Gastroesophageal sphincter (tissue), 4 donors: ENCODE measurements at regions not wholly inside any gene's neighbourhood (a gene's known extent, or its start where the extent isn't known, plus 50 kb on each side); places are given as distances from the start of the nearest gene placed in this dataset.

Experiments
- ATAC-seq: fragments of 150-250 bp; one replicate; pipeline ENCODE4 v1.9.1; 2016; ENCODE audit warnings: mild to moderate bottlenecking, moderate library complexity
- H3K27ac ChIP-seq, 4 donors: fragments of 200-600 bp; sonication (generic) in 3 of 4; 1 replicate in 3 of 4; 2 replicates in 1 of 4; pipeline ENCODE4 v1.5.1; 2016 to 2019
- H3K27me3 ChIP-seq: fragments of 200-600 bp; sonication (generic); one replicate; pipeline ENCODE4 v1.5.1; 2019
- H3K36me3 ChIP-seq, 2 donors: fragments of 200-600 bp; sonication (generic); one replicate each; pipeline ENCODE4 v1.5.1; 2019; ENCODE audit warnings: control low read depth in 1 of 2
- H3K4me1 ChIP-seq, 3 donors: fragments of 200-600 bp; sonication (generic); 1 replicate in 2 of 3; 2 replicates in 1 of 3; pipeline ENCODE4 v1.5.1; 2016 to 2019; ENCODE audit warnings: control low read depth in 2 of 3
- H3K4me3 ChIP-seq, 2 donors: fragments of 200-600 bp; sonication (generic); one replicate each; pipeline ENCODE4 v1.5.1; 2019; ENCODE audit warnings: mild to moderate bottlenecking in 1 of 2, moderate library complexity in 1 of 2
- H3K9me3 ChIP-seq, 3 donors: fragments of 200-600 bp; sonication (generic); one replicate each; pipeline ENCODE4 v1.5.1; 2017 to 2019; ENCODE audit warnings: control low read depth in 2 of 3
- EP300 ChIP-seq: sonication (generic); formaldehyde crosslinking; IDR thresholded peaks from one replicate; pipeline ENCODE4 v1.6.1; 2017; ENCODE audit warnings: antibody characterized with exemption, mild to moderate bottlenecking
- POLR2A ChIP-seq, 2 donors: fragments of 450-650 bp; IDR thresholded peaks; one replicate each; pipeline ENCODE4 v1.6.1; 2017; ENCODE audit warnings: antibody characterized with exemption in 2 of 2, mild to moderate bottlenecking in 2 of 2, moderate library complexity in 1 of 2
- POLR2AphosphoS5 ChIP-seq: sonication (generic); formaldehyde crosslinking; IDR thresholded peaks from one replicate; pipeline ENCODE4 v1.6.1; 2017; ENCODE audit warnings: antibody characterized with exemption
- WGBS, 2 donors: methylation state at CpG; one replicate each; pipeline ENCODE4 v1.1.5; 2018; ENCODE audit warnings: low coverage in 1 of 2; 5-methylcytosine and 5-hydroxymethylcytosine counted together
- TF ChIP-seq, protein P1 (sequence below), 4 experiments: fragments of 200-600 bp in 2 of 4; fragments of 450-650 bp in 2 of 4; sonication (generic) in 1 of 4; IDR thresholded peaks; one replicate each; pipeline ENCODE4 v1.5.1; 2017 to 2019; ENCODE audit warnings: antibody characterized with exemption in 4 of 4, mild to moderate bottlenecking in 2 of 4, moderate library complexity in 2 of 4

DNA sequence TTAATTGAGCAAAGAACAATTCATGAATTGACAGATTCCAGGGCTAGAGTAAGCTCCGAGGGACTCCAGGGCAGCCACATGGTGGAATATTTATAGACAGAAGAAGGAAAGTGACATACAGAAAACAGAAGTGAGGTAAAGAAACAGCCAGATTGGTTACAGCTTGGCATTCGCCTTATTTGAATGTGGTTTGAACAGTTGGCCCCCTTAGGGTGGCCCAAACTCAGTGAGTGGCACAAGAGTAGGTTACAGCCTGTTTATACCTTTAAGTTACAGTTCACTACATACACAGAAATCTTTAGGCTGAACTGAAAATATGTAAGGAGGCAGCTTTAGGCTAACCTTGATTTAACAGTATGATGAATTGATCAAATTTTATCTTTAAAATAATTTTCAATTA, 174.5 kb upstream of the CNOT2 start:
- no peak for ATAC-seq
- no peak for TF ChIP-seq POLR2A (IDR thresholded peaks at IDR 0.05)
- no peak for TF ChIP-seq POLR2AphosphoS5
- TF ChIP-seq, protein P1, sequence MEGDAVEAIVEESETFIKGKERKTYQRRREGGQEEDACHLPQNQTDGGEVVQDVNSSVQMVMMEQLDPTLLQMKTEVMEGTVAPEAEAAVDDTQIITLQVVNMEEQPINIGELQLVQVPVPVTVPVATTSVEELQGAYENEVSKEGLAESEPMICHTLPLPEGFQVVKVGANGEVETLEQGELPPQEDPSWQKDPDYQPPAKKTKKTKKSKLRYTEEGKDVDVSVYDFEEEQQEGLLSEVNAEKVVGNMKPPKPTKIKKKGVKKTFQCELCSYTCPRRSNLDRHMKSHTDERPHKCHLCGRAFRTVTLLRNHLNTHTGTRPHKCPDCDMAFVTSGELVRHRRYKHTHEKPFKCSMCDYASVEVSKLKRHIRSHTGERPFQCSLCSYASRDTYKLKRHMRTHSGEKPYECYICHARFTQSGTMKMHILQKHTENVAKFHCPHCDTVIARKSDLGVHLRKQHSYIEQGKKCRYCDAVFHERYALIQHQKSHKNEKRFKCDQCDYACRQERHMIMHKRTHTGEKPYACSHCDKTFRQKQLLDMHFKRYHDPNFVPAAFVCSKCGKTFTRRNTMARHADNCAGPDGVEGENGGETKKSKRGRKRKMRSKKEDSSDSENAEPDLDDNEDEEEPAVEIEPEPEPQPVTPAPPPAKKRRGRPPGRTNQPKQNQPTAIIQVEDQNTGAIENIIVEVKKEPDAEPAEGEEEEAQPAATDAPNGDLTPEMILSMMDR (IDR thresholded peaks at IDR 0.05): no peak
- no peak for TF ChIP-seq EP300

DNA sequence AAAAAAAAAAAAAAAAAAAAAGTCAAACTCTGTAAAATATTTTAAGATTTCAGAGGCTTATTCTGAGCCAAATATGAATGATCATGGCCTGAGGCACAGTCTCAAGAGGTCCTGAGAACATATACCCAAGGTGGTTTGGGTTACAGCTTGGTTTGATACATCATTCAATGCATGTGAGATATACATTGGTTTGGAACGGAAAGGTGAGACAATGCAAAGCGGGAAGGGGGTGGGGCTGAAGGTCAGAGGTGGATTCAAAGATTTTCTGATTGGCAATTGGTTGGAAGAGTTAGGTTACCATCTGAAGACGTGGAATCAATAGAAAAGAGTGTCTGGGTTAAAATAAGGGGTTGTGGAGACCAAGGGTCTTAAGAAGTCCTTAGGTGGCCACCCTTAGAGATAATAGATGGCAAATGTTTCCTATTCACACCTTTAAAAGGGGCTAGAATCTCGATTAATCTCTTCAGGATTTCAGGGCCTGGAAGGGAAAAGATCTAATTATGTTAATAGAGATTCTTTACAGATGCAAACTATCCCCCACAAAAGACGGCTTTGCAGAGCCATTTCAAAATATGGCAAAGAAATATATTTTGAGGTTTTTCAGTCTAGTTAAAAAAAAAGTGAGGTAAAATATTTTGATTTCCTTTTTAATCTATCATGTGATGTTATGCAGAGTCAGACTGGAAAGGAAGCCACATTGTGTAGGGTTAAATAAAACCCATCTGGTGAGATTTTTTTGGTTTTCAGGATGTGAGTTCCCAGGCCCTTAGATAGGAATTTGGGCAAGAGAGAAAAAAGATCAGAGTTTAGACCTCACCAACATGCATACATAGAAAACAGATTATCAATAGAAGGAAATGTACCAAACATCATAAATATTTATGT, 173.8 kb upstream of the CNOT2 start:
- WGBS, 2 donors: 62 to 65% methylated on average over 5 of the region's 5 CpGs
- Histone ChIP-seq H3K27ac (no peak overlapping the region), H3K27me3 (no peaks in the 10 kb centered on the region), H3K4me1 (no peaks in the 10 kb centered on the region), H3K36me3 (no peaks in the 10 kb centered on the region), H3K9me3 (no peaks in the 10 kb centered on the region), H3K4me3 (no peak overlapping the region)
- no peak for ATAC-seq
- TF ChIP-seq EP300: no peak
- TF ChIP-seq POLR2A (IDR thresholded peaks at IDR 0.05): no peak
- TF ChIP-seq, protein P1 (IDR thresholded peaks at IDR 0.05): no peak
- no peak for TF ChIP-seq POLR2AphosphoS5

More for the DNA sequence above, 174.5 kb upstream of the CNOT2 start:
- no peak overlapping the region for H3K4me3 ChIP-seq
- no peak overlapping the region for H3K27ac ChIP-seq
- no peaks in the 10 kb centered on the region for H3K27me3 ChIP-seq
- no peaks in the 10 kb centered on the region for H3K9me3 ChIP-seq
- 63 to 65% methylated on average over 2 of the region's 2 CpGs for WGBS, 2 donors
- no peaks in the 10 kb centered on the region for H3K4me1 ChIP-seq
- no peaks in the 10 kb centered on the region for H3K36me3 ChIP-seq

DNA sequence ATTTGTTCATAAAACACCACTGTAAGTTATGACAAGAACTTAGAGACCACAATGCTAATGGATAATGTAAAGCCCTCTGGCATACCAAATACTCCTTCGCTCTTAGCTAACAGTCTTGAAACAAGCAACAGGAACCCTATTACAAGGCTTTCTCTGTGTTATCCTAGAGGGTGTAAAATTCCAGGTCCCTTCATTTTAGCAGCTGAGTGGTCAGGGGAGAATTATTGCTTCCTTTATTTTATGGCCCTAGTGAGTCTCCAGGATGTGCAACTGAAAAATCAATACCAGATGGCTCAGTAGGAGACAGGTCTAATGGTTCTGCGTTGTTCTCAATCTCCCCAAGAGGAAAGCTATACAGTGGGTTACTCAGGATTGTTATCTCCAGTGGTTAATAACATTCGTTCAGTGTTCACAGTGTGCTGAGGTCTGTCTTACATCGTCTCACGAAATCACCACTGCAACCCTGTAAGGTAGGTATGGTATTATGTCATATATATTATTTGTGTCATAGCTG, 172.7 kb upstream of the CNOT2 start:
- no peak for ATAC-seq
- WGBS, 2 donors: 77 to 94% methylated on average over 4 to 5 of the region's 5 CpGs
- H3K4me3 ChIP-seq: no peak overlapping the region
- H3K27ac ChIP-seq: no peak overlapping the region
- H3K4me1 ChIP-seq: no peaks in the 10 kb centered on the region
- no peaks in the 10 kb centered on the region for H3K27me3 ChIP-seq
- H3K36me3 ChIP-seq: no peaks in the 10 kb centered on the region
- TF ChIP-seq, protein P1 (IDR thresholded peaks at IDR 0.05): no peak
- TF ChIP-seq EP300 (no peak), POLR2AphosphoS5 (no peak), POLR2A (IDR thresholded peaks at IDR 0.05) (no peak)
- H3K9me3 ChIP-seq: no peaks in the 10 kb centered on the region

DNA sequence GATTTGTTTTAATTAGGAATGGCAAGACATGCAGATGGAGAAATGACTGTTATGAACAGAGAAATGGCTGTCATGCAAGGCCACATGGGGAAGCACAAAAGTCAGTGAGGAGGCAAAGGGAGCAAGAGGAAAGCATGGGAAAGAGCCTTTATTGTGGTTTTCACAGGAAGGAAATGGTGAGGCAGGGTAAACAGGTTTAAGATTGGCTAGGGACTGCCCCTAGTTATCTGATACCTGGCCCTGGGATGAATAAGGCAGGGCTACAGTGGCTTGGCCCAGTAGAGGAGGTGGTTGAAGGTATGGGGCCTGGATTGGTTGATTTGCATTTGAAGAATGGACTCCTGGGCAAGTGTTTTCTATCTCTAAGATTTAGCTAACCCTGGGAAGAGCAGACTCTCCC, 168.7 kb upstream of the CNOT2 start:
- TF ChIP-seq POLR2A (IDR thresholded peaks at IDR 0.05) (no peak), POLR2AphosphoS5 (no peak), EP300 (no peak)
- TF ChIP-seq, protein P1 (IDR thresholded peaks at IDR 0.05): no peak
- ATAC-seq: no peak
- no peaks in the 10 kb centered on the region for H3K9me3 ChIP-seq
- no peaks in the 10 kb centered on the region for H3K36me3 ChIP-seq
- no peak overlapping the region for H3K4me3 ChIP-seq
- no peaks in the 10 kb centered on the region for H3K4me1 ChIP-seq
- H3K27me3 ChIP-seq: no peaks in the 10 kb centered on the region
- H3K27ac ChIP-seq: no peak overlapping the region

DNA sequence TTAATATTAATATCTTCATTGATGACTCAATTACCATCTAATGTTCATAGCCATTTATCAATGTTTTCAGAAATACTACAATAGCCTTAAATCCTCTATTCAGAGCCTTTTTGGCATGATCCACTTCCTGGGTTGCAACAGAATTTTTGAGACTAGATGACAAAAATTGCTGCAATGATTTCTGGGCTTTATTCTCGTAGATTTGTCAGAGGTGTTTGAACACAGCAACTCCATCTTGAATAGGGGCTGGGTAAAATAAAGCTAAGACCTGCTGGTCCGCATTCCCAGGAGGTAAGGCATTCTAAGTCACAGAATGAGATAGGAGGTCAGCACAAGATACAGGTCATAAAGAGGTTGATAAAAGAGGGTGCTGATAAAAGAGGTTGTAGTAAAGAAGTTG, 165.8 kb upstream of the CNOT2 start:
- no peak for ATAC-seq
- Histone ChIP-seq H3K9me3 (no peaks in the 10 kb centered on the region), H3K27ac (no peak overlapping the region), H3K4me3 (no peak overlapping the region), H3K4me1 (no peaks in the 10 kb centered on the region), H3K36me3 (no peaks in the 10 kb centered on the region), H3K27me3 (no peaks in the 10 kb centered on the region)
- 82 to 83% methylated on average over 2 of the region's 2 CpGs for WGBS, 2 donors
- TF ChIP-seq EP300: no peak
- TF ChIP-seq, protein P1 (IDR thresholded peaks at IDR 0.05): no peak
- TF ChIP-seq POLR2A (IDR thresholded peaks at IDR 0.05): no peak
- no peak for TF ChIP-seq POLR2AphosphoS5
